ENCODE measurements at regions not wholly inside any gene's neighbourhood (a gene's known extent, or its start where the extent isn't known, plus 50 kb on each side); places are given as distances from the start of the nearest gene placed in this dataset.
"Not testable (repeated sequence)": the region's sequence is repeated elsewhere in the genome, so short reads cannot be mapped to it uniquely, and the experiment has no call there.

- ATAC-seq (replicated peaks; ENCODE audit: extremely low read depth, poor library complexity, severe bottlenecking) (no peak), DNase-seq (ENCODE audit: low spot score in 2 of 2) (no peak)
- Mint-ChIP-seq H3K27me3 (peaks cover 40% of the 10 kb centered on the region), H3K4me1 (no peaks in the 10 kb centered on the region), H3K27ac (ENCODE audit: low read depth) (no peak overlapping the region), H3K4me3 (no peak overlapping the region), H3K36me3 (ENCODE audit: insufficient read depth) (no peaks in the 10 kb centered on the region), H3K9me3 (peaks cover 6% of the 10 kb centered on the region)
Measured at GRCh38 chr3:72033666-72034428, 248.9 kb upstream of the PROK2 start.

GRCh38 chr3:72032441-72033135 is 247.6 kb upstream of the PROK2 start:
- no peaks in the 10 kb centered on the region for H3K36me3 Mint-ChIP-seq (ENCODE audit: insufficient read depth)
- peaks cover 27% of the 10 kb centered on the region for H3K27me3 Mint-ChIP-seq
- H3K4me3 Mint-ChIP-seq: no peak overlapping the region
- ATAC-seq (replicated peaks; ENCODE audit: extremely low read depth, poor library complexity, severe bottlenecking) (no peak), DNase-seq (ENCODE audit: low spot score in 2 of 2) (no peak)
- H3K4me1 Mint-ChIP-seq: no peaks in the 10 kb centered on the region
- no peak overlapping the region for H3K27ac Mint-ChIP-seq (ENCODE audit: low read depth)
- H3K9me3 Mint-ChIP-seq: peaks cover 5% of the 10 kb centered on the region

- Mint-ChIP-seq H3K4me3 (no peak overlapping the region), H3K9me3 (no peaks in the 10 kb centered on the region), H3K36me3 (ENCODE audit: insufficient read depth) (no peaks in the 10 kb centered on the region), H3K4me1 (no peaks in the 10 kb centered on the region), H3K27ac (ENCODE audit: low read depth) (no peak overlapping the region), H3K27me3 (peaks cover 21% of the 10 kb centered on the region)
- ATAC-seq (replicated peaks; ENCODE audit: extremely low read depth, poor library complexity, severe bottlenecking) (no peak), DNase-seq (ENCODE audit: low spot score in 2 of 2) (no peak)
Measured at GRCh38 chr3:72031581-72031980, 246.6 kb upstream of the PROK2 start.

- not testable (repeated sequence) for DNase-seq (ENCODE audit: low spot score in 2 of 2); H3K27ac Mint-ChIP-seq (ENCODE audit: low read depth); H3K9me3 Mint-ChIP-seq; H3K36me3 Mint-ChIP-seq (ENCODE audit: insufficient read depth); ATAC-seq (replicated peaks; ENCODE audit: extremely low read depth, poor library complexity, severe bottlenecking); H3K4me1 Mint-ChIP-seq; H3K4me3 Mint-ChIP-seq
- H3K27me3 Mint-ChIP-seq: peaks cover 15% of the 10 kb centered on the region
Measured at GRCh38 chr3:72030296-72030695, 245.3 kb upstream of the PROK2 start.

- H3K27ac Mint-ChIP-seq (ENCODE audit: low read depth); H3K4me1 Mint-ChIP-seq; DNase-seq (ENCODE audit: low spot score in 2 of 2); H3K27me3 Mint-ChIP-seq; H3K9me3 Mint-ChIP-seq; H3K36me3 Mint-ChIP-seq (ENCODE audit: insufficient read depth); ATAC-seq (replicated peaks; ENCODE audit: extremely low read depth, poor library complexity, severe bottlenecking); H3K4me3 Mint-ChIP-seq: not testable (repeated sequence)
Measured at GRCh38 chr3:72028726-72029125, 243.8 kb upstream of the PROK2 start.

- not testable (repeated sequence) for DNase-seq (ENCODE audit: low spot score in 2 of 2); H3K36me3 Mint-ChIP-seq (ENCODE audit: insufficient read depth); H3K4me3 Mint-ChIP-seq; H3K9me3 Mint-ChIP-seq; H3K27ac Mint-ChIP-seq (ENCODE audit: low read depth); H3K27me3 Mint-ChIP-seq; H3K4me1 Mint-ChIP-seq; ATAC-seq (replicated peaks; ENCODE audit: extremely low read depth, poor library complexity, severe bottlenecking)
Measured at GRCh38 chr3:72028307-72028706, 243.4 kb upstream of the PROK2 start.

- H3K4me3 Mint-ChIP-seq: not testable (repeated sequence)
Measured at GRCh38 chr3:72027728-72028127, 242.8 kb upstream of the PROK2 start.

GRCh38 chr3:72022027-72022426 is 237.1 kb upstream of the PROK2 start:
- Mint-ChIP-seq H3K4me3 (no peak overlapping the region), H3K27ac (ENCODE audit: low read depth) (no peak overlapping the region), H3K27me3 (no peaks in the 10 kb centered on the region), H3K4me1 (no peaks in the 10 kb centered on the region), H3K9me3 (no peaks in the 10 kb centered on the region), H3K36me3 (ENCODE audit: insufficient read depth) (no peaks in the 10 kb centered on the region)
- ATAC-seq (replicated peaks; ENCODE audit: extremely low read depth, poor library complexity, severe bottlenecking) (no peak), DNase-seq (ENCODE audit: low spot score in 2 of 2) (no peak)

More at GRCh38 chr3:72027728-72028127, 242.8 kb upstream of the PROK2 start:
- not testable (repeated sequence) for H3K36me3 Mint-ChIP-seq (ENCODE audit: insufficient read depth); ATAC-seq (replicated peaks; ENCODE audit: extremely low read depth, poor library complexity, severe bottlenecking); H3K27me3 Mint-ChIP-seq; H3K27ac Mint-ChIP-seq (ENCODE audit: low read depth); H3K9me3 Mint-ChIP-seq; H3K4me1 Mint-ChIP-seq; DNase-seq (ENCODE audit: low spot score in 2 of 2)

- ATAC-seq (replicated peaks; ENCODE audit: extremely low read depth, poor library complexity, severe bottlenecking): no peak
- H3K4me1 Mint-ChIP-seq: no peaks in the 10 kb centered on the region
- H3K27me3 Mint-ChIP-seq: no peaks in the 10 kb centered on the region
- no peak for DNase-seq (ENCODE audit: low spot score in 2 of 2)
- H3K27ac Mint-ChIP-seq (ENCODE audit: low read depth): no peak overlapping the region
- H3K36me3 Mint-ChIP-seq (ENCODE audit: insufficient read depth): no peaks in the 10 kb centered on the region
- no peak overlapping the region for H3K4me3 Mint-ChIP-seq
- no peaks in the 10 kb centered on the region for H3K9me3 Mint-ChIP-seq
Measured at GRCh38 chr3:72021531-72021930, 236.6 kb upstream of the PROK2 start.

GRCh38 chr3:72018343-72018984 is 233.5 kb upstream of the PROK2 start:
- DNase-seq (ENCODE audit: low spot score in 2 of 2) (no peak), ATAC-seq (replicated peaks; ENCODE audit: extremely low read depth, poor library complexity, severe bottlenecking) (no peak)
- H3K9me3 Mint-ChIP-seq: no peaks in the 10 kb centered on the region
- no peaks in the 10 kb centered on the region for H3K27me3 Mint-ChIP-seq
- H3K27ac Mint-ChIP-seq (ENCODE audit: low read depth): no peak overlapping the region
- no peaks in the 10 kb centered on the region for H3K4me1 Mint-ChIP-seq
- no peaks in the 10 kb centered on the region for H3K36me3 Mint-ChIP-seq (ENCODE audit: insufficient read depth)
- no peak overlapping the region for H3K4me3 Mint-ChIP-seq

GRCh38 chr3:72017935-72018334 is 233.0 kb upstream of the PROK2 start:
- Mint-ChIP-seq H3K4me1 (no peaks in the 10 kb centered on the region), H3K27me3 (peaks cover 4% of the 10 kb centered on the region), H3K9me3 (no peaks in the 10 kb centered on the region), H3K4me3 (no peak overlapping the region), H3K27ac (ENCODE audit: low read depth) (no peak overlapping the region), H3K36me3 (ENCODE audit: insufficient read depth) (no peaks in the 10 kb centered on the region)
- ATAC-seq (replicated peaks; ENCODE audit: extremely low read depth, poor library complexity, severe bottlenecking) (no peak), DNase-seq (ENCODE audit: low spot score in 2 of 2) (no peak)

- no peaks in the 10 kb centered on the region for H3K36me3 Mint-ChIP-seq (ENCODE audit: insufficient read depth)
- no peak overlapping the region for H3K4me3 Mint-ChIP-seq
- ATAC-seq (replicated peaks; ENCODE audit: extremely low read depth, poor library complexity, severe bottlenecking): no peak
- no peaks in the 10 kb centered on the region for H3K9me3 Mint-ChIP-seq
- H3K27ac Mint-ChIP-seq (ENCODE audit: low read depth): no peak overlapping the region
- peaks cover 9% of the 10 kb centered on the region for H3K27me3 Mint-ChIP-seq
- no peak for DNase-seq (ENCODE audit: low spot score in 2 of 2)
- H3K4me1 Mint-ChIP-seq: no peaks in the 10 kb centered on the region
Measured at GRCh38 chr3:72017311-72017710, 232.4 kb upstream of the PROK2 start.

- no peak overlapping the region for H3K4me3 Mint-ChIP-seq
Measured at GRCh38 chr3:72015463-72015862, 230.5 kb upstream of the PROK2 start.

More at GRCh38 chr3:72015463-72015862, 230.5 kb upstream of the PROK2 start:
- Mint-ChIP-seq H3K4me1 (no peaks in the 10 kb centered on the region), H3K9me3 (no peaks in the 10 kb centered on the region), H3K27me3 (peaks cover 19% of the 10 kb centered on the region), H3K27ac (ENCODE audit: low read depth) (no peak overlapping the region), H3K36me3 (ENCODE audit: insufficient read depth) (no peaks in the 10 kb centered on the region)
- no peak for DNase-seq (ENCODE audit: low spot score in 2 of 2)
- no peak for ATAC-seq (replicated peaks; ENCODE audit: extremely low read depth, poor library complexity, severe bottlenecking)

Data from central memory CD8-positive, alpha-beta T cell (primary cell).